Forelimb muscle (tissue), 1 donor: ENCODE measurements at regions not wholly inside any gene's neighbourhood (a gene's known extent, or its start where the extent isn't known, plus 50 kb on each side); places are given as distances from the start of the nearest gene placed in this dataset.
"Not testable (repeated sequence)": the region's sequence is repeated elsewhere in the genome, so short reads cannot be mapped to it uniquely, and the experiment has no call there.

ENCODE experiments used
- DNase-seq: peaks from one replicate; pipeline ENCODE4 v3.0.0-alpha.2; 2013; ENCODE audit warnings: low read depth

DNA sequence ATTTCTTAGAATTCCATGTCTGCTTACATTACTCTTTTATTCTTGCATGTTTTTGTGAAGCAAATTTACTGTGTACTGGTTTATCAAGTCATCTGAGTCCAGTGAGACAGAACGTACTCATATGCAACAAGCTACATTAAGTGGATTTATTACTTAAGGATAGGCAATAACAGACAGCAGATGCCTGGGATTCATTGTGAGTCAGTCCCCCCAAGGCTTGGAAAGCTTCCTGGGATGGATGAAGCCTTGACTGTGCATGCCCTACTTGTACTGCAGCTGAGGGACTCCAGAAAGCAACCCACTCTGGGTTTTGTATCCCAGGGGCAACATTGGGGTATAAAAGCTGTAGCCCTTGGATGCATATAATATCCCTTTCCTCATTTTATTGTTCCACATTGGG lies 113.4 kb upstream of the RAB18 start:
- no peak for DNase-seq

DNA sequence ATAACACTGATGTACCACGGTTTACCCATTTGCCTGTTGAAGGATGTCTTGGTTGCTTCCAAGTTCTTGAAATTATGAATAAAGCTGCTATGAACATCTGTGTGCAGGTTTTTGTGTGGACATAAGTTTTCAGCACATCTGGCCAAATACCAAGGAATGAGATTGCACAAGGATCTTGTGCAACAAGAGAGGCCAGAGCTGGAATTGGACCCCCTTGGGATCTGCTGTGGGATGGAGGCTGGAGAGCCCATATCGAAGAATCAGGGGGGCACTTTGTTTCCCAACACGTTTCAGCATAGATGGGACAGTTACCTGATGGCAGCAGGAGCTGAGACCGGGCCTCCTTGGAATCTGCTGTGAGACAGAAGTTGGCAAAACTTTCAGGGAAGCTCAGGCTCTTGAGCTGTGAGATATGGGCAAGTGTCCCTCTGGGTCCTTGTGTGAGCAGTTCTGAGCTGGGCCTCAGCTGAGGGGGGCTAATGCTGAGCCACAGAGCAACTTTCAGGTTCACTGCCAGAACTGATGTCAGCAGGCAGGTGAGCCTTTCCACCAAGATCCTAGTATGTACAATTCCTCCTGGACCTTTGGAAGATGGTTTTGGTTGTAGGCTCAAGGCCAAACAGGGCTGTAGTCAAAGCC lies 115.2 kb upstream of the RAB18 start:
- DNase-seq, result no peak

DNA sequence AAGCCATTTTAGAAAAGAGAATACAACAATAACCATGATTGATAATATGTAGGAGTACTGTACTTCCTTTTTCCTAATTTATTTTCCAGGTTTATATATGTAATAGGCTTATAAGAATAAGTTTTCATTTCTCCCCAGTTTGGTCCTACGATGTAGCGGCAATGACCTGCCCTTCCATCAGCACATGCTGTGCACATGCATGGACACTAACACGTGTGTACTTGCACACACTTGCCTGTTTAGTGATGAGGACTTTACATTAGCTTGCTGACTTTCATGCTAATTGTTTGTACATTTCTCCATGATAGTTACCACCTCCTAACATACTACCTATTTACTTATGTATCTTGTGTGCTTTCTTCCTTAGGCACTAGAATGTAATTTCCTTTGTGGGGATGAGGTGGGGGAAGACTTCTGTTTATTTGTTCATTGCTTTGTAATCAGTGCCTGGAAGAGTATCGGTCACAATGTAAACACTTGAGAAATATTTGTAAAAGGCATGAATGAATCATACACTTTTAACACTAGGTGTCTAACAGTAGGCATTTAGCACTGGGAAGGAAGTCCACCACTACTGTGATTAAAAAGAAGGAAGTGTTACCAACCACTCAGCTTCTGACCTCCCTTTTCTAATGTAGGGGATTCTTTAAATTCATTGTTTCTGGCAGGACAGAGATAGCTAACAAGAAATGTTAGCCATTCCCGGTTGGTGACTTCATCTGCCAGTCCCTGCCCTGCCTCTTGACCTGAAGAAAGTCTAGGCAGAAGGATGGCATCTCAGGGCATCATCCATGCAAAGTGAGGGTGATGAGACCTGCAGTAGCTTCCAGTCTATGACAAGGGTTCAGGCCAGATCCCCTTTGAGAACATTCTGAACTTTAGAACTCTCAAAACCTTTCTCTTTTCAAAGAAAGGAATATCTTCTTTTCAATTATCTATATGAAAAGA lies 120.2 kb upstream of the RAB18 start:
- DNase-seq, result no peak

DNA sequence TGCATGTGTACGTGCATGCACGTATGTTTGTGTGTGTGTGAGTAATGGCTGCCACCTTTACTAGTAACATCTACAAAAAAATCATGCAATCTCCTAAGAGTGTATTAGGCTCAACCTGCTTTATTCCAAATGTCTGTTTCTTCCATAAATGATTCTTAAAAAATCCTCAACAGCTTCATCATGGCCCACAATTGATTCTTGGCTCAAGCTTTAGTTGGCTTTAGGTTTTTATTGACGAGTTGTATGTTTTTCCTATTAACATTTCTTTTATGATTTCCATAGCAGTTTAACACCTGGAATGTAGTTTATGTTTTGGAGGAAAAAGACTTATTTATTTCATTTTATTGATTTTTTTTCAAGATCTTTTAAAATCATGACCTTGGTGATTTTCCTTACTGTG lies 121.9 kb upstream of the RAB18 start:
- peak; percentile 16 for DNase-seq

DNA sequence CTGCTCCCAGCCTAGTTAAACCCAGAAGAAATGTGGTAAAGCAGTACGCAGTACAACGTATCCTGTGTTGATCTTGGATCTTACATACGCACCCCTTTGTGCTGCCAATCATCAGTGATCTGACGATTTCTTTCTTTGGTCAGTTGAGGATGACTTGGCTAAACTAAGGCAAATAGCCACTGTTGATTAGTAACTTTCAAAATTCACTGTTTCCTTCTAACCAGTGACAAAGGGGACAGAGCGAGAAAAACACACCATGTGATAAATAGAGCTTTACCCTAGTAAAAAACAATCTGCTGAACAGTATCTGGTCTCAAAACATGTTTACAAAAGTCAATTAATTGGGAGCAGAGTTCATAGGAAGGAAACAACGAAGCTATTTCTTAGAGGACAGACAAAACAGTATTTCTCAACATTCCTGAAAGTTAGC lies 123.2 kb upstream of the RAB18 start:
- no peak for DNase-seq

DNA sequence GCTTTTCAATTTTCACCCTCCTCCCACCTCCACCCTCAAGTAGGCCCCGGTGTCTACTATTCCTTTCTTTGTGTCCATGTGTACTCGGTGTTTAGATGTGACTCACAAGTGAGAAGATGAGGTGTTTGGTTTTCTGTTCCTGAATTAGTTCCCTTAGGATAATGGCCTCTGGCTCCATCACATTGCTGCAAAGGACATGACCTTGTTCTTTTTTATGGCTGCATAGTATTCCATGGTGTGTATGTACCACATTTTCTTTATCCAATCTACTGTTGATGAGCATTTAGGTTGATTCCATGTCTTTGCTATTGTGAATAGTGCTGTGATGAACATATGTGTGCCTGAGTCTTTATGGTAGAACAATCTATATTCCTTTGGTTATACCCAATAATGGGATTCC lies 125.1 kb upstream of the RAB18 start:
- not testable (repeated sequence) for DNase-seq

DNA sequence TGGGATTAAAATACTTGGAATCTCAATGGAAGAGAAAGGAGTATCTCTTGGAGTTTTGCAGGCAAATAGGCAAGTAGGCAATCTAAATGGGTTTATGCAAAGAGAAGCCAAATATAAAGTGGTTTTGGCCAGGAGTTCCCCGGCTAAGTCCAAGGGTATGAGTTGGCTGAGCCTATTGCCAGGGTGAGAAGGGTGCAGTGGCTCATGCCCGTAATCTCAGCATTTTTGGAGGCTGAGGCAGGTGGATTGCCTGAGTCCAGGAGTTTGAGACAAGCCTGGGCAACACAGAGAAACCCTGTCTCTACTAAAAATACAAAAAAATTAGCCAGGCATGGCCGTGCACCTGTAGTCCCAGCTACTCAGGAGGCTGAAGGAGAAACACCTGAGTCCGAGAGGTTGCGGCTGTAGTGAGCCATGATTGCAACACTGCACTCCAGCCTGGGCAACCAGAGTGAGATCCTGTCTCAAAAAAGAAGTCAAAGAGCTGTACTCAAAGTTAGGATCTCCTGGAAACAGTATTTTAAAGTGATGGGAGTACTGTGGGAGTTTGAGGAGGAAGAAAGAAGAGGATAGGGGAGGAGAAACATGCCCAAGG lies 130.4 kb upstream of the RAB18 start:
- DNase-seq, result no peak

DNA sequence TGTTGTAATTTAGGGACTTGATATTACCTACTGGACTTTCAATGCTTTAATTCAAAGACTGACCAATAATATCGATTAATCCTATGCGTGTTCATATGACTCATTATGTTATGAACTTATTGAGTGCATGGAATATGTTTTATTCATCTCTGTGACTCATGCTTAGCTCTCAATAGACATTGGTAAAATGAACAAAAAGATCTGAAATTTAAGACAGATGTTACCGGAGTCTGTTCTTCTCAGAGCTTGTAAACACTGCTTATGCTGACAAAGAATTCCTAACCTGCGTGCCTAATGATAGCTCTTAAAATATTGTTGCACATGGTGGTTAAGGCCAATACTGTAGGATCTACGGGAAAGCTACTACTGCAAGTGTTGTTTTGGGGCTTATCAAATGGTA lies 131.5 kb upstream of the ACBD5 start:
- no peak for DNase-seq

DNA sequence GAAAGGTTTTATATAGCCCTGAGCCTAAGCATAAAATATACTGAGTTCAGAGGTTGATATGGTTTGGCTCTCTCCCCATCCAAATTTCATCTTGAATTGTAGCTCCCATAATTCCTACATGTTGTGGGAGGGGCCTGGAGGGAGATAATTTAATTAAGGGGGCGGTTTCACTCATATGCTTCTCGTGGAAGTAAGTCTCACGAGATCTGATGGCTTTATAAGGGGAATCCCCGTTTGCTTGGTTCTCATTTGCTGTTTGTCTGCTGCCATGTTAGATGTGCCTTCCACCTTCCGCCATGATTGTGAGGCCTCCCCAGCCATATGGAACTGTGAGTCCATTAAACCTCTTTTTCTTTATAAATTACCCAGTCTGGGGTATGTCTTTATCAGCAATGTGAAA lies 130.8 kb upstream of the ACBD5 start:
- DNase-seq, result not testable (repeated sequence)

DNA sequence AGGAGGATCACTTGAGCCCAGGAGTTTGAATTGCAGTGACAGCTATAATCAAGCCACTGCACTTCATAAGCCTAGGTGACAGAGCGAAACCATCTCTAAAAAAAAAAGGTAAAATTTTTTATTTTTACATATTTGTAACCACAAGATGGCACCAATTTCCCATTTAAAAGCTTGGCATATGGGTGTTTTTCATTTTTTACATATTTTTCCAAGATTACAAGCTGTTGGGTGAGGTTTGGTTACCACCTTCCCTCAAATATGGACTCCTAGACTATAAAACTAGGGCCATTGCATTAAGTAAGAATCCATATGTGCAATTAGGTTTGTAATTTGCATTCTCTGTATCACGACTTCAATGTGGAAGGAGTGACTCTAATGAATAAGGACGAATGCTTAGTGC lies 129.3 kb upstream of the ACBD5 start:
- DNase-seq, result no peak

DNA sequence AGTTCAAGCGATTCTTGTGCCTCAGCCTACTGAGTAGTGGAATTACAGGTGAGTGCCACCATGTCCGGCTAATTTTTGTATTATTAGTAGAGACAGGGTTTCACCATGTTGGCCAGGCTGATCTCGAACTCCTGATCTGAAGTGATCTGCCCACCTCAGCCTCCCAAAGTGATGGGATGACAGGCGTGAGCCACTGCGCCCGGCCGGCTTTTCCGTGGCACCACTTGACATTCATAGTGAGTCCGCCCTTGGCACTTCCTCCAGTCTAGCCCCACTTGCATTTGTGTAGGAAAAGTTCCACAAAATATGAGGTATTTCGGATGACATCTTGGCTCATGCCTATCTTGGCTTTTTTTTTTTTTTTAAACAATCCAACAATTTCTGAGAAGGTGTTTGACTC lies 128.1 kb upstream of the ACBD5 start:
- no peak for DNase-seq

DNA sequence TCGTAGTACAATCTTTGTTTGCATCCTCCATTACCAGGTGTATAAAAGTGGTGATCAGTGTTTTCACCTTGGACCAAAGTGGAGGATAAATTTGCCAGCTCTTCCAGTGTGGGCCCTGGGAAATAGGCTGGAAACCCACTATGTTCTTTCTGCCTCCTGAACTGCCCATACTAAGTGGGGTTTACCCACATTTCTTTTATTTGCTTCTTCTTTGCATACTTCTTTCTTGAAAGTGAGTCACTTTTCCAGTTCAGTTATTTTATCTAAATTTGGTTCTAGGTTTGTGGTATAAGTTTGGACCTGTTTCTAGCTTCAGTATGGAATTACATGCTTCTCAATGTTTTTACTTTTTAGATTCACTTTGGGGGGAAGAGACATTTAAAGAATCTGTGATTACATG lies 126.2 kb upstream of the ACBD5 start:
- no peak for DNase-seq

DNA sequence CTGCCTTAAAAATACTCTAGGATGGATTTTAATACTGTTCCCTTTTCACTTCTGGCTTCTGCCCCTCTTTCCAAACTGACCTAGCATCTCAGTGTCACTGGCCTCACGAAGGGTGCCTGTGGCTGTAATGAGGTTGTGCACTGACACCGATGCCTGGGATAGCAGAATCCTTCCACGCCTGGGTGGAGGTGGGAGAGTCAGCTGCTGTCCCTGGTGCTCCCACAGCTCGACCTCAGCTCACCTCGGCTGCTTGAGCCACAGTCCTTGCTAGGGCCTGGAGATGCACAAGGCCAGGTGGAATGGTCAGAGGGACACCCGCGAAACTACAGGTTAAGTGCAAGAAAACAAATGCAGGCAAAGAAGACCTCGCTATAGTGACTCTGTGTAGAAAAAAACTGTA lies 123.4 kb upstream of the ACBD5 start:
- DNase-seq, result no peak

DNA sequence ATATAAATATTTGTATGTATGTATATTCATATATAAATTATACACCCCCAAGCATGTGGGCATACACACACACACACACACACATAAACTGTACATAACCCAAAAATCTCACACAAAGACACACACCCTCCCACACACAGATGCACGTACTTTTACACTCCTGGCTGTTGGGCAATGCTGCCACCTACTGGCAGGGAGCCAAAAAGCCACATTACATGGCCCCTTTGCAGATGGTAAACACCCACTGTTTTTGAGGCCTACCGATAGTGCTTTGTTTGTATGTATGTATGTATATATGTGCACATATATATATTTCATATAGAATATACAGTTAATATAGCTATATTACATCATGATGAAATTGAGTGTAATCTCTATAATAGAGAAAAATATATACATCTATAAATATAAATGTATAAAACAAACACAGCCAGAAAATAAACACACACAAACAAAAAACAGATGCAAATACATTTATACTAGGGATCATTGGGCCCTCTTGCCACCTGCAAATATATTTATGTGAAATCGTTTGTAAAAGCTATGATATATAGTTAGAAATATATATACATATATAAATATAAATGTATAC lies 120.1 kb upstream of the ACBD5 start:
- no peak for DNase-seq

DNA sequence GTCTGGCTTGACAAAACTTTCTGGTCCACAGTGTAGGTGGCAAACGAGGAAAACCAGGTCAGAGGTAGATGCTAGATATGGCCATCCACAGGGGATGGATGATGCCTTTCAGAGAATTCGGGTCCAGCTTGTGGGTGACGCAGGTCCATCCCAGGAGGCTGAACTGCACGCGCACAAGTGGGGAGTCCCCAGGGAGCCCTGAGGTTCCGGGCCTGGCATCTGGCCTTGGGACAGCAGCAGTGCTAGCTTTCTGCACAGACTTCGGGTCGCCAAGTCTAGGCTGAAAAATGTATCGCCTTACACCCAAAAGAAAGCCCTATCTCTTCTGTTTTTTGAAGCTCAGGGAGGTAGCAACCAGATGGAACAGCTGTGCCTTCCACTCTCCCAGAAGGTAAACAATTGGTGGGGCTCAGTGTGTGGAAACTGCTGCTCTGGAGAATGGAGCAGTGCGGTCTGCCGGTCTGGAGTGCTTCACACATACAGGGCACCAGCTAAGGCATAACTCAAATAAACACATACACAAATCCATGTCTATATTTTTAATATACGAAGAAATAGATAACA lies 119.3 kb upstream of the ACBD5 start:
- no peak for DNase-seq

DNA sequence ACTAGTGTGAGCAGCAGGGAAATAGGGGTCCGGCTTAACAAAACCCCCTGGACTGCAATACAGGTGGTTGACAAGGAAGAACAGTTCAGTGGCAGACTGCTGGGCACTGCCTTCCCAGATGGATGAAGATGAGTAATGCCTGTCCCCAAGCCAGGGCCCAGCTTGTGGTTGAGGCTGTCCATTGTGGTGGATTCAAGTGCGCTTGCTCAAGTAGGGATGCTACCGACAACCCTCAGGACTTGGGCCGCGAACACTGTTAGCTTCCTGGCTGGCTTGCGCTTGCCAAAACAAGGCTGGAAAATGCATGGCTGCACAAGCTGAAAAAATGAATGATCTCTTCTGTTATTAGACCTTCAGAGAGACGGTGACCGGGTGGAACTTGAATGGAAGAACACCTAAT lies 116.1 kb upstream of the ACBD5 start:
- DNase-seq, result no peak

DNA sequence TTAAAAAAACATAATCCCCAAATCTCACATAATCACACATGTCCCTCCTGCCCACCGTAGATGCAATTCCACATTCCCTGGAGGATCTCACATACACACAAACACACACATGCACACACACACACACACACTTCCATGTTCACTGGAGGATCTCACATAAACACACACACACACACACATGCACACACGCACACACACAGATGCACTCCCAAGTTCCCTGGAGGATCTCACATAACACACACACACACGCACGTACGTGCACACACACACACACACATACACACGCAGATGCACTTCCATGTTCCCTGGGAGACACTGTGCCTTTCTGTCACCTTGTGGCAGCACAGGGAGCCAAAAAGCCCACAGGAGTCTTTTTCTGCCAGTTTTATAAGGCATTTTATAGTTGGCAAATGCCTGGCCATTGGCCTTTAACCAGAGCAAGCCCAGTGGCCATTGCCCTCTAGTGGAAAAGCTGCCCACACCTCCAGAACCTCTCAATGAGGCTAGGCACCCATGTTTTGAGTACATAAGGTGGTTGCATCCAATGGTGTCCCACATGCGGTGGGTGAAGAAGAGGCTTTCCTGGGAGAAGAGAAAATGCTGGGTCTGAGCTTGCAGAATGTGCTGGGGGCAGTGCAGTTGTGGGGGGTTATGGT lies 115.4 kb upstream of the ACBD5 start:
- DNase-seq, result no peak

DNA sequence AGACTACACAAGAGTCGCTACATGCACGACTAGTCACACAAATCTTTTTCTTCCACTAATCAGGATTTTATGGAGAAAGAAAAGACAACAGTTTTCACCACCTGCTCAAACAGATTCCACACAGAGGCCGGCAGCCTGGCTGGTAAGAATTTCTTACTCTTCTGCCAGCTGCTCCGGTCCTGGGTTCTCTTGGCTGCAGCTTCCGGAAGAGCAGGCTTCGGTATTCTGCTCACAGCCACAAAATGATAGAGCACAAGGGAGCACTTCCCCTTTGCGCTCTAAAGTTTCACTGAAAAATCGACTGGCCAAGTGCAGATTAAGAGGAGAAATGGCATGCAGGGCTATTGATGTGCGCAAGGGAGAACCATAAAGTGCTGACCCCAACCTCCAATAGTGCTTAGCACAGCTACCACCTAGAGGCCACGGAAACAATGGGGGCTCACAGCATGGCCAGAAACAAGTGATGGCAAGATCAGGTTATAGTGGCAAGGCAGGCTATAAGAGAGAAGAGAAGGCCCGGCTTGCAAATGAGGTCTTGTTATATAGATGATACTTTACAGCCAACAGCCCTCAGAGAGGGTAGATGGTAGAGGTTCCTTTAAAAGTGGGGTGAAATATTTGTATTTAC lies 114.2 kb upstream of the ACBD5 start:
- not testable (repeated sequence) for DNase-seq

DNA sequence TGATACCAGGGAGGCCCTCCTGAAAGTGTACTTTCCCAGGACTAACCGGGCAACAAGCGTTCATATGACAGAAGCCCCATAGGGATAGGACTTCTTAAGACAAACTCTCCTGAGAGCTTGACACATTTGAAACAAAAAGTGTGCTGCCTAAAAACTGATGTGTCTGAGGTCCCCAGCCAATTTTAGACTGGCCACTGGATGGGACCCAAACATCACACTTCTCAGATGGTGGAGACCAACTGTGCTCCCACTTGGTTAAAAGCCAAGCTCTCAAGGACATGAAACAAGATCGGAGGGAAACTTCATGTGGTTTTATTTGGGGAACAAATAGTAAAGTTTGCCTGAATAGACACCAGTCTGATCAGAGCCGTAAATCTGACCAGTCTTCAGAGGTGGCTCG lies 113.5 kb upstream of the ACBD5 start:
- DNase-seq, result not testable (repeated sequence)

DNA sequence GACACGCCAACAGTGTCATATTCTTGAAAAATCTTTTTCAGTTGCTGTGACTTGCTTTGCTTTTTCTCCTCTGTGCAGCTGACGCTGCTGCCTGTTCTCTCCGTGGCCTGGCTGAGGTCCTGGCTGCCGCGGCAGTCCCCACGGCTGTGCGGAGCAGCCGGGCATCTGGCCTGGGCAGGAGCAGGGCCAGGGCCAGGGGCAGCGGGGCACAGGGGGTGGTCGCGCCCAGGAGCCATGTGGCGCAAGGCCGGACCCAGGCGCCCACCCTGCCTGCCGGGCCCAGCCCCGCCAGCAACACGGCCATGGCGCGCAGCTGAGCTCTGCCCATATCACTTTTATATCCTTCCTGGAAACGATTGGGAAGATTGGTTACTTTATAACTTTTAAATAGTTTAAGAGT lies 109.4 kb upstream of the ACBD5 start:
- DNase-seq, result no peak

DNA sequence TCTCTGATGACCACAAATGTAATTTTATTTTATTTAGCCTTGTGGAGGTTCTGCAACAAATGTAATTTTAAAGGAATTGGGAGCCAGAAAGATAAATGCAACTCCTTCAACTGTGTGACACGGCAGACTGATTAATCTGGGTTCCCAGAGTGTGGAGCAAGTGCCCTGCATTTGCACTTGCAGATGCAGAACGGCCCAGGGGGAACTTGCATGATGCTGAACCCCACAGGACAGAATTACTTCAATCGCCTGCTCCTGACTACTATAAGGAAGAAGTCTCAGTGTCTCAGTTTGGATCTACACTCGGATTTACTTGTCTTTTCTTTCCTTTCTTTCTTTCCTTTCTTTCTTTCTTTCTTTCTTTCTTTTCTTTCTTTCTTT lies 107.2 kb upstream of the ACBD5 start:
- DNase-seq, result not testable (repeated sequence)
